ENCODE measurements at regions not wholly inside any gene's neighbourhood (a gene's known extent, or its start where the extent isn't known, plus 50 kb on each side); places are given as distances from the start of the nearest gene placed in this dataset.

GRCh38 chr2:217074576-217075255 lies 214.9 kb upstream of the TNP1 start:
- no peak for DNase-seq

- DNase-seq = peak; percentile 59 to 74 (median 63)
Observed at GRCh38 chr2:217071416-217071815, 211.6 kb upstream of the TNP1 start.

- no peak for DNase-seq
Observed at GRCh38 chr2:217070611-217071010, 210.7 kb upstream of the TNP1 start.

GRCh38 chr2:217070043-217070430 lies 210.2 kb upstream of the TNP1 start:
- DNase-seq = no peak

DNA sequence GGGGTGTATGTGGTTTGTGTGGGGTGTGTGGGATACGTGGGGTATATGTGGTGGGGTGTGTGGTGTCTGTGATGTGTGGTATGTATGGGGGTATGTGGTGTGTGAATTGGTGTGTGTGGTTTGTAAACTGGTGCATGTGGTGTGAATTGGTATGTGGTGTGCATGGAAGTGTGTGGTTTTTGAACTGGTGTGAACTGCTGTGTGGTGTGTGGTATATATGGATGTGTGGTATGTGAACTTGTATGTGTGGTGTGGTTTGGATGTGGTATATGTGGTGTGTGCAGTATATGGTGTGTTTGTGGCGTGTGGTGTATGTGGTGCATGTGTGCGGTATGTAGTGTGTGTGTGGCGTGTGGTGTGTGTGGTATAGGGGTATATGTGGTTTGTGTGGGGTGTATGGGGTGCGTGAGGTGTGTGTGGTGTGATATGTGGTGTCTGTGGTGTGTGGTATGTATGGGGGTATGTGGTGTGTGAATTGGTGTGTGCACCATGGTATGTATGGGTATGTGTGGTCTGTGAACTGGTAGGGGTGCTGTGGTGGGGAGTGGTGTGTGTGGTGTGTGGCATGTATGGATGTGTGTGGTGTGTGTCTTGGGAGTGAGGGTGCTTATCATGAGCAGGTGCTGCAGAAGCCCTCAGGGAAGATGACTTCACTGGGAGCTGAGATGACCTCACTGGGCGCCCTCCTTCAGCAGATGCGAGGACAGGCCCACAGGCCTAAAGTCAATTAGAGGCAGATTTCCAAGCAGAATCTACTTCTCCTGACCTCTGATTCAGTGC lies 209.6 kb upstream of the TNP1 start:
- no peak for DNase-seq

GRCh38 chr2:217068677-217069250 lies 208.9 kb upstream of the TNP1 start:
- no peak for DNase-seq

DNA sequence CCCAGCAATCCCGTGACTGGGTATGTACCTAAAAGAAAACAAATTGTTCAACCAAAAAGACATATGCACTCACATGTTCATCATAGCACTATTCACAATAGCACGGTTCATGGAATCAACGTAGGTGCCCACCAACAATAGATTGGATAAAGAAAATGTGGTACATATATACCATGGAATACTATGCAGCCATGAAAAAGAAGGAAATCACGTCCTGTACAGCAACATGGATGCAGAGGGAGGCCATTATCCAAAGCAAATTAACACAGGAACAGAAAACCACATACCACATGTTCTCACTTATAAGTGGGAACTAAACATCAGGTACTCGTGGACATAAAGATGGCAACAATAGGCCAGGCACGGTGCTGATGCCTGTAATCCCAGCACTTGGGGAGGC lies 207.9 kb upstream of the TNP1 start:
- no peak for DNase-seq

DNA sequence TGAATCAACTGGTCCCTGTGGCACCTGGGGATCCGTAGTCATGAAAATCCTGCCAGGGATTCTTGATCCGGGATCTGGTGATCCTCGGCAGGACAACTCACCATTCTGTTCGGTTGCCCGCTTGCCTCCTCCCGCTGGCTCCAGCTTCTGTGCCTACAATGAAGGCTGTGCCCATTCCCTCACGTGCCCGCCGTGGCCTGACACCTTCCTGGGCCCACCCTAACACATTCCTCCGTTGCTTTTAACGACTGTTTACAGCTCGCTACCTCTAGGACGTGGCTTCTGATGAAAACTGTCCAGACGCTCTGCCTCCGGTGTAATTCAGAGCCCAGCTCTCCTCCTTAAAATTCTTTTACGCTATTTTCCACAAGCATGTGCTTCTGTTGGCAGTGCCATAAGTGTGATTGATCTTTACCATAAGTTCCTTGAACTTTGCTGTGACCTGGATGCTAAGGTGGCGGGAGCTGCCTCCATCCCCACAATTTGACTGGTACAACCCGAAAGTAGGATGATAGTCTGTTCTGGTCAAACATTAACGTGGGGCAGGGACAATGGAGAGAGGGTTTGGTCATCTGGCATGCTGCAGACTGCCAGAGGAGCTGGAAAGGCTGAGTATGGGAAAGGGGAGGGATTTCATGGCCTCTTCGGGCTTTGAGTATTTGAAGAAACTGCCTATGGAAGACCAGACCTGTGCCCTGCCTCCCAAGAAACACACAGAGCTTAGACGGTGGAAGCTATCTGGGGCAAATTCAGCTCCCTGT lies 206.8 kb upstream of the TNP1 start:
- DNase-seq = no peak

DNA sequence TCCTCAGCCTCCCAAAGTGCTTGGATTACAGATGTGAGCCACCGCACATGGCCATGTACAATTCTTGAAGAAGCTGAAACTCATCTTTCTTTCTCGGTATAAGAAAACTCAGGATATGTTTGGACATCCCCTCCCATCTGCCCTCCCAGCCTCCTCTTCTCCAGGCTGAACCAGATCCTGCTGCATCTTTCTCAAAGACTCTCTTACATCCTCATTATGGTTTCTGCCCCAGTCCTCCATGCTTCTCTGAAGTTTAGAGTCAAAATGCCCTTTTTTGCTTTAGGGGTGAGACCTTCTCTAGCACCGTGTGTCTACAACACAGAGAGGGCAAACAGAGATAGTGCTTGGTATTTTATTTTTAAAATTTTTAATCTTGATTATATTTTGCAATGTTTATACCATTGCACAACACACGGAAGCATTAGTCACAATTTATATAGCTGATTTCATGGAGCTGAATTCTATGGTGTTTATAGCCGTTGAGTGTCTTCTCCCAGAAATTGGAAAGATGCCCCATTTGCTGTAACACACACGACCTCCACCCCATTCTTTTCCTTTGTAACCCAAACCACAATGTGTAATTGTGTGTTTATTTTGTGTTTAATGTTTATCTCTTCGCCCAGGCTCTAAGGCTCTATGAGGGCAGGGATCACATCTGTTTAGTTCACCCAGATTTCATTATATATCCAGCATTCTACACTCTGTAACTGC lies 206.0 kb upstream of the TNP1 start:
- peak in 1 of 3 donors; percentile 26 for DNase-seq

GRCh38 chr2:217065012-217065290 lies 205.1 kb upstream of the TNP1 start:
- DNase-seq = no peak

GRCh38 chr2:217064234-217065011 lies 204.6 kb upstream of the TNP1 start:
- peak; percentile 53 to 64 (median 54) for DNase-seq

DNA sequence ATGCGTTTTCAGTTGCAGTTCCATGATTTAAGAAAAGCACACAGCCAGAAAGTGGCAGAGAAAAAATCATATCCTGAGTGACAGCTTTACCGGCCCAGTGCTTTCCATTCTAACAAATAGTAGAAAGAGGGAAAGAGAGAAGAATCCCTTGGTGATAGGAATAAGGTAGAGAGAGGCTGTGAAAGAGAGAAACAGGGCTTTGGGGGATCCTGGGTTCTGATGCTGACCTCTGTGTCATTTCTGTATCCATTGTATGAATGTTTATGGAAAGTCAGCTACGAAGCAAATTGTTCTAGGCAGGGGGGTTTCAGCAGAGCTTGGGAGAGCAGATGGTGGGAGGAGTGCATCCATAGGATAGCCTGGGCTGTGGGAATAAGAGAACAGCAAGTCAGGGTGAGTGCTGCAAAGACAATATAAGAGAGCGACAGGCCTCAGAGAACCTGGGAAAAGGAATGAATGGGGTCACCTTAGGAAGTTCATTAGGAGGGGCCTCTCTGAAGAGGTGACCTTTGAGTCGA lies 203.4 kb upstream of the TNP1 start:
- DNase-seq = no peak

GRCh38 chr2:217062768-217063167 lies 202.9 kb upstream of the TNP1 start:
- no peak for DNase-seq

- no peak for DNase-seq
Observed at GRCh38 chr2:217061916-217062505, 202.1 kb upstream of the TNP1 start.

GRCh38 chr2:217060951-217061547 lies 201.2 kb upstream of the TNP1 start:
- DNase-seq = no peak

GRCh38 chr2:217060516-217060915 lies 200.7 kb upstream of the TNP1 start:
- no peak for DNase-seq

- no peak for DNase-seq
Observed at GRCh38 chr2:217058791-217059755, 199.2 kb upstream of the TNP1 start.

DNA sequence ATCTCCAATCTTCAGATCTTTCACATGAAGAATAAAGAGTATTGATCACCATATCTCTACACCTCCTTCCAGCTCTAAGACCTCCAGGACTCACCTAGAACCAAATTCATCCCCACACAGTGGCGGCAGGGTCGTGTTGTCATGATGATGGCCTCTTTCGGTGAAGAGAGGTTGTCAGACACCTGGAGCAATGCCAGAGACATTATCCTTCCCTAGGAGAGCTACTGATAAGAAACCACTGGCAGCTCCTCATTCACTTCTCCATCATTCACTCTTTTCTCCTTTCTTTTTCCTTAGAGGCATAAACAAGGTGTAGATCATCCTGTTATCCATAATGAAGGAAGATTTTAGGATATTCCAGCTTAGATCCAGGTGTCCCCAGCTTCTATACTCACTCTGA lies 197.9 kb upstream of the TNP1 start:
- no peak for DNase-seq

DNA sequence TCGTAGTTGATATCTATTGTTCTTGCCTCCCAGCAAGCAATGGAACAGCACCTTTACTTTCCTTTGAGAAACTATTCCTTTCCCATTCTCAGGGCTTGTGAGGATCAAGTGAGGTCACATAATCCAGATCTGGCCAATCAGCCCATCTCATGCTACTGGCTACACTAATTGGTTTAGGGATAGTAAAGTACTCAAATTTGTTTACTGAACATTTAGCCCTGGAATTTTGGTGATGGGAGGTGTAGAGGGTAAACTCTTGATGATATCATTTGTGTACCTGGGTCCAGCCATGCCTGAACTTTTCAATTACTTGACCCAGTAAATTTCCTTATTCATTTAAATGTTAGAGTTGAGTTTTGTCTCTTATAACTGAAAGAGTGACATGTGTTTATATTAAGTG lies 195.8 kb upstream of the TNP1 start:
- DNase-seq = no peak

GRCh38 chr2:217054791-217055190 lies 194.9 kb upstream of the TNP1 start:
- no peak for DNase-seq
